HG03520 (cell line): ENCODE measurements at regions not wholly inside any gene's neighbourhood (a gene's known extent, or its start where the extent isn't known, plus 50 kb on each side); places are given as distances from the start of the nearest gene placed in this dataset.

Source experiments
- ATAC-seq: cut with Tn5 transposase; IDR thresholded peaks from one replicate; pipeline ENCODE4 v1.9.1; 2021; ENCODE audit warnings: mild to moderate bottlenecking, moderate library complexity; ENCODE audit not compliant: unreplicated experiment

DNA sequence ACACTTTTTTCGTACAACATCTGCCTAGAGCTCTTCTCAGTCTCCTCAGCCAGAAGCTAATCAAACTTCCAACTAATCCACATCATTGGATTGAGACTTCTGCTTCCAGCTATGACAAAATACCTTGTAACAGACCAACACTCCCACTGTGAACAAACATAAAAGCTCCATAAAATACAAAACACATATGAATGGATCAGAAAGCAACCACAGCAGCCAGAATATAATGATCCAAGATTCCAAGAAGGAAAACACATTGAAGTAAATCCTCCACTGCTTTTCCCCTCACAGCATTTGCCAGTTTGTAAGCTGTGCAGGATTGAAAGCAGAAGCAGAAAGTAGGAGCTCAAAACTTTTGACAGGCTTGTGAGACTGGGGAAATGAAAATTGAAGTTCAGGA, 863.2 kb downstream of the TUSC7 start:
- ATAC-seq = no peak

DNA sequence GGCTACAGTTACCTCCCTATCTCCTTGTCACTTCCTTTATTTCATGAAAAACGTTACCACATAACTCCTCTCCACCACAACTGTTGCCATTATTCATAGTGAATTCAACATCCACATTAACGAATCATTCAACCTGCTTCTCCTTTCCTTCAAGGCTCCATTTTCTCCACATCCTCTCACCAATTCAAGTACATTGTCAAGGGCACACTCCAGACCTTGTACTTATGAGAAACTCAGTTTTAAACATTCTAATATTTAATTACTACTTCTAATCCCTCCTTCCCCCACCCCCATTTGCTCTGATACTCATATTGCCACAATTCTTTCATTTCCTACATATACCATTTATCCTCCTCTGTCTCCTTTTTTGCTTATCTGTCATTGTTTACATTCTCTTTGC, 871.2 kb downstream of the TUSC7 start:
- no peak for ATAC-seq

- ATAC-seq = no peak
Measured at GRCh38 chr3:117586161-117586560, 876.6 kb downstream of the TUSC7 start.

DNA sequence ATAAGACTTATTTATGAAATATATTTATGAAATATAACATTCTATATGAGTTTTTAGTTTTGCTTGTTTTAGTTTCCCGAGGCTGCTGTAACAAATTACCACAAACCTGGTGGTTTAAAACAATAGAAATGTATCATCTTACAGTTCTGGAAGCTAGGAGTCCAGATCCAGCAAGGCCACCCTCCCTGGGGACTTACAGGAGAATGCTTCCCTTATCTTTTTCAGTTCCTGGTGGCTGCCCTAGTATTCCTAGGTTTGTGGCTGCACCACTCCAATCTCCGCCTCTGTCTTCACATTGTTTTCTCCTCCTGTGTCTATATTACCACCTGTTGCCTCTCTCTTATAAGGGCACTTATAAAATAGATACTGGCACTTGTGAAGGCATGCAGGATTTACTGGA, 877.8 kb downstream of the TUSC7 start:
- no peak for ATAC-seq

GRCh38 chr3:117589454-117589853, 879.9 kb downstream of the TUSC7 start:
- no peak for ATAC-seq

DNA sequence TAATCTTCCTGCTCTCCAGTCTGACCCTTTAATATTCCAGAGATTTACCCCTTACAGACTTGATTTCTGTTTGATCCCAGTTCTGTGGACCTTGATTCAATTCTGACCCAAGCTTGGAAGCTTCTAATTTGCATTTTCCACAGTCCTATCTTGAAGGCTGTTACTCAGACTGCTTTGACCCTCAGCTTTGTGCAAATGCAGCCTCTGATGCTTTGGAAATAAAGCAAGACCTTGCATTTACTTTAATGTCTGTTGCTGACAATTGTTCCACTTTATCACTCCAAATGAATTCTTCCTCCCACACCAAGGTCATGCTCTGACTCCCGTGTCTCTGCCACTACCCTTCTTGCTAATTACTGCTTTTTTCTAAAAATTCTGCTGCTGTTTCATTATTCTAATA, 886.0 kb downstream of the TUSC7 start:
- ATAC-seq = no peak

- ATAC-seq = no peak
Measured at GRCh38 chr3:117596503-117596902, 886.9 kb downstream of the TUSC7 start.

DNA sequence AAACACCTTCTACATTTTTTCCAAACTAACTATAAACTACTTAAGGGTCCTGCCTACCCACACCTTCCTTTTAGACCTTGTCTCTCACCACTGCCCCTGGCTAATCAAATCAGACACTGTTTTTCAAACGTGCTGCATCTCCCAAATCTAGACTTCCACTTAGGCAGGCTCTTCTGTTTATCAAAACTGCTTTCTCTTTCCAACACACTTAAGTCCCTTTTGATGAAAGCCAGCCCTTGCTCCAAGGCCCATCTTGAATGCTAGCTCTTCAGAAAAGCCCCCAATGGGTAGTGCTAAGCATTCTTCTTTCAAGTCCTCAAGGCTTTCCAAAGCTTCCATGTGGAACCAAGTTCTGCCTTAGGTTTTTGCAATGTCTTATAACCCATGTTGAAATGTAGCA, 888.3 kb downstream of the TUSC7 start:
- ATAC-seq = no peak

DNA sequence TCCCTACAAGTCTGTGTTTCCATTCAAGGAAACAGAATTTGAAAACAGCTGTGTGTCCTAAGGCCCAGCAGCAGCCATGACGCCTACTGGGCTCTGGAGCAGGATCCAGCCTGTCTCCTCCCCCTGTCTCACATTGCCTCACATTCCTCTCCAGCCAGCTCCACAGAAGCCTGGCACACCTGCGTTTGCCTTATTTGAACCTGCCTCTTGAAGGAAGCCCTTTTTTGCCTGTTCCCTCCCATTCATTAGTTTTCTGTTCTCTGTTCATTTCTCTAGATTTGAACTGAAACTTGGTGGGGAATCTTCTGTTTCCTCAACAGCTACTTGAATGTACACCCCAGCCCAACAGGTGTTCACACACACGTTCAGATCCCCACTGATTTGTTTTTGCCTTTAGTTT, 890.5 kb downstream of the TUSC7 start:
- peak; percentile 50 for ATAC-seq

GRCh38 chr3:117600666-117601065, 891.1 kb downstream of the TUSC7 start:
- no peak for ATAC-seq

DNA sequence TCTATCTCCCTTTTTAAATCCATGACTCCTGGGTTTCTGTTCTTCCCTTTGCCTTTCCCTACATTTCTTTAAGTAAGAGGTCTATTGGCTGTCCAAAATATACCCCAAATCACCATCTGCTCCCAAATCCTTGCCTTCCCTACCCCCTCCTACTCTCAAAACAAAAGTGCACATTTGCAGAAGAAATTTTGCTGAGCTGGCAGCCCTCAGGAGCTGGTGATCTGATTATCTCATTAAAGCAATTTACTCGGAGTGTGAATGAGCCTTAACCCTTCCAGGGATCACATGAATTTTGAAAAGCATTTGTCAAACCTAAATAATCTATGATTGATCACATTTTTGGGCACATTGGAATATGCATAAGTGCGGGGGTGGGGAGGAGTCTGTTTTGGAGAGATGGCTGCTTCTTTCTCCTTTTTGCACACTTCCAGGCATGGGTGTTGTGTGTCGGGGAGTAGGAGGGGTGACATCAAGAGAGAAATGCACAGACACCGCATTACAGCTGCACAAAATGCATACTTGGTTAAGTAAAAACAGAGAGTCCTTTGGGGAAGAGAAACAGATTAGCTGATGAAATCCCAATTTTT, 892.6 kb downstream of the TUSC7 start:
- ATAC-seq = no peak

- peak; percentile 80 for ATAC-seq
Measured at GRCh38 chr3:117603097-117603496, 893.5 kb downstream of the TUSC7 start.

- ATAC-seq = no peak
Measured at GRCh38 chr3:117606866-117607265, 897.3 kb downstream of the TUSC7 start.

GRCh38 chr3:117609330-117609729, 899.8 kb downstream of the TUSC7 start:
- no peak for ATAC-seq

DNA sequence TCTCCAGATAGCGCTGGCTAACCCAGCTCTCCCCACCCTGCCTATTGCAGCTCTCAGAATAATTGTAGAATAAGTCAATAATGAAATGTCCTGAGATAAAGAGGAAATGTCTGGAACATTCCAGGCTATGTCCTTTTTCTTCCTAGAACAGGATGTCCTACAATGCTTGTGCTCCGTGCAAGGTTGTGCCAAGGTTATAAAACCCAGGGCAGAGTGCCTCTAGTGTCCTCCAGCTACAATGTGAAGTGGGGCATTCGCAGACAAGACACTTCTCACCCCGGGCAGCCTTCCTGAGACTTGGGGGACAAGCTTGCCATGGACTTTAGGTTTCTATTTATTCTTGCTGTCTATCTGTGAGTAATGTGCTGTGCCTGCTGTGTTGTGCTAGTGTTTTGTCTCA, 900.6 kb downstream of the TUSC7 start:
- no peak for ATAC-seq

DNA sequence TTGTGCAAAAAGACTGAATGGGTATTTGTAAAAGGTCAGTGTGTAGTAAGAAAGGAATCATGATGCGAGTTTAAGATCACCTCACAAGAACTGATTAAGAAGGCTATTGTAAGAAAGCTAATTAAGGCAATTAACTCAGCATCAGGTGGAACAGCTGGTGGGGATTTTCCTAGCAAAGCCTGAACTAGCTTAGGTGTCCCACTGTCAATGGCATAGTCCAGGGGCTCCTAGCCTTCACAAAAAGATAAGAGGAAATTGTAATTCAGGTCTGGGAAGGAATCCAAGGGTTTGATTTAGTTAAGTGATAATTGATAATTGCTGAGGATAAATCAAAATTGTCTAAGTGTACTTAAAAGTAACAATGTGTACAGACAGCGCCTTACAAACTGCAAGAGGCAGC, 901.6 kb downstream of the TUSC7 start:
- ATAC-seq = no peak

- no peak for ATAC-seq
Measured at GRCh38 chr3:117616227-117616626, 906.6 kb downstream of the TUSC7 start.

DNA sequence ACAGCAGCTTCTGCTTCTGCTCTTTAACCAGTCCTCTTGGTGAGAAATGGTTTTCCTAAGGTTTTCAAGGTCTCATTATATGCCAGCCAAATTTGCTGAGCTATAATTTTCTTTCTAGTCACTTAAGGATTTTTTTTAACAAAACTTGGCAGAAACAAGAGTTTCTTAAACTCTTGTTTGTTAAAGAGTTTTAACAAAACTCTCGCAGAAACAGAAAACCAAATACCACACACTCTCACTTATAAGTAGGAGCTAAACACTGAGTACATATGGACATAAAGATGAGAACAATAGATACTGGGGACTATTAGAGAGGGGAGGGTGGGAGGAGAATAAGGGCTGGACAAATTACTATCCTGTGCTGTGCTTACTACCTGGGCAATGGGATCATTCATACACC, 908.3 kb downstream of the TUSC7 start:
- no peak for ATAC-seq

GRCh38 chr3:117618462-117618861, 908.9 kb downstream of the TUSC7 start:
- no peak for ATAC-seq

- no peak for ATAC-seq
Measured at GRCh38 chr3:117619805-117620204, 910.2 kb downstream of the TUSC7 start.

- ATAC-seq = no peak
Measured at GRCh38 chr3:117622171-117622841, 912.7 kb downstream of the TUSC7 start.

GRCh38 chr3:117624424-117624823, 914.8 kb downstream of the TUSC7 start:
- no peak for ATAC-seq

DNA sequence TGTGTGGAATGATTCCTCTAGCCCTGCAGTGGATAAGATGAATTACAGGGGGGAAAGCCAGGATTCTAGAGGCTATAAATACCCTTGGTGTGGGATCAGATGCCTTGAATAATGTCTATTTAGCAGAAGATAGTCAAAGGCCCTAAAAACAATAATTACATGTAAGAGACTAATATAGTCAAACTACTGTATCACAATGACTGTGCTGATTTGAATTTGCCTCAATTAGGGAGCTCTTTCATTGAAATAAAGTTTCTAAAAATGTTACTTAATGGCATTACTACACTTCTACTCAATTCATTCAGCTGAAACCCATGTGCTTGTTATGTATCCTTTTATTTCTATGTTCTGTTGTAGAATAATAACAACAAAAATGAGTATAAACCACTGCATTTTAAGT, 915.6 kb downstream of the TUSC7 start:
- no peak for ATAC-seq
